ENCODE measurements at regions not wholly inside any gene's neighbourhood (a gene's known extent, or its start where the extent isn't known, plus 50 kb on each side); places are given as distances from the start of the nearest gene placed in this dataset.

DNA sequence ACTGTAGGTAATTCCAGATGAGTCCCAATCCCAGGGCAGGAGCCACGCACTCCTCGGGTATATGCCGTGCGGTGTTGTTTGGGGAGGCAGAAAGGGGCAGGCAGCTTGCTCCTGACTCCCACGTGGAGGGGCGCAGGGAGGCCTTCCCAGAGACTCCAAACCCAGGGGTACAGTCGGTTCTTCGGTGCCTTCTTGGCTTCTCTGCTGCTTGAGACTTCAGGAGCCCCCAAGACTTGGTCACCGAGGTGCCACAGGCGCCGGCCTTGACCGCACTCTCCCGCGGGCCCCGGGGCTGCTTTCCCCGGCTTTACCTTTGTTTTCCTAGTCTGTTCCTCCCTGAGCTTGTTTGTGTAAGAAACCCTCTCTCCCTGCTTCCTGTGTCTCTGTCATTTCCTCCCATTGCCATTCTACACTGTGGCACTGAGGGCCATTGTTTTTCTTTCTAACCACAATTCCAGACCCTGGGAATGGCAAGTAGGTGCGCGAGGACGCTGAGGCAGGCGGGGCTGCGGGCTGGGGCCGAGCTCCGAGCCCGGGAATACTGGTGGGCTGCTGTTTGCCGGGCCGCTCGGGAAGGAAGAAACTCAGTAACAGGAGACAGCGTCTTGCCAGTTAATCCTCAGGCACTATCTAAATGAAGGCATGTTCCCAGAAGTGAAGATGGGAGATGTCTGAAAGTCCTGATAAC, 215.6 kb upstream of the HEY2 start (continued):
- TF ChIP-seq, protein P1, sequence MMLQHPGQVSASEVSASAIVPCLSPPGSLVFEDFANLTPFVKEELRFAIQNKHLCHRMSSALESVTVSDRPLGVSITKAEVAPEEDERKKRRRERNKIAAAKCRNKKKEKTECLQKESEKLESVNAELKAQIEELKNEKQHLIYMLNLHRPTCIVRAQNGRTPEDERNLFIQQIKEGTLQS (CRISPR knock-in tag; conservative IDR thresholded peaks at IDR 0.05) = no peak
- TF ChIP-seq TEAD1 (CRISPR knock-in tag; IDR thresholded peaks at IDR 0.05) (peak; percentile 51; the same call in 1 of the 2 replicates), EMX1 (CRISPR knock-in tag; IDR thresholded peaks at IDR 0.05) (no peak), GTF2I (CRISPR knock-in tag; conservative IDR thresholded peaks at IDR 0.05) (no peak)

GRCh38 chr6:125534430-125535263, 214.8 kb upstream of the HEY2 start:
- POLR2A ChIA-PET = interaction anchor here (1.0 kb wide), 1 partner anchor 257 kb away, joined by 3 read pairs; no protein-coding TSS in a partner anchor
- Mint-ChIP-seq H3K4me1 (peaks cover 44% of the 10 kb centered on the region), H3K27ac (no peak overlapping the region), H3K9me3 (no peaks in the 10 kb centered on the region), H3K27me3 (ENCODE audit: low read depth) (peaks cover 5% of the 10 kb centered on the region; the same call in 1 of the 2 replicates), H3K36me3 (no peaks in the 10 kb centered on the region), H3K4me3 (peak overlapping the region; percentile 53)
- TF ChIP-seq, protein P2, sequence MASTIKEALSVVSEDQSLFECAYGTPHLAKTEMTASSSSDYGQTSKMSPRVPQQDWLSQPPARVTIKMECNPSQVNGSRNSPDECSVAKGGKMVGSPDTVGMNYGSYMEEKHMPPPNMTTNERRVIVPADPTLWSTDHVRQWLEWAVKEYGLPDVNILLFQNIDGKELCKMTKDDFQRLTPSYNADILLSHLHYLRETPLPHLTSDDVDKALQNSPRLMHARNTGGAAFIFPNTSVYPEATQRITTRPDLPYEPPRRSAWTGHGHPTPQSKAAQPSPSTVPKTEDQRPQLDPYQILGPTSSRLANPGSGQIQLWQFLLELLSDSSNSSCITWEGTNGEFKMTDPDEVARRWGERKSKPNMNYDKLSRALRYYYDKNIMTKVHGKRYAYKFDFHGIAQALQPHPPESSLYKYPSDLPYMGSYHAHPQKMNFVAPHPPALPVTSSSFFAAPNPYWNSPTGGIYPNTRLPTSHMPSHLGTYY (CRISPR knock-in tag; IDR thresholded peaks at IDR 0.05) = no peak
- TF ChIP-seq, protein P3, sequence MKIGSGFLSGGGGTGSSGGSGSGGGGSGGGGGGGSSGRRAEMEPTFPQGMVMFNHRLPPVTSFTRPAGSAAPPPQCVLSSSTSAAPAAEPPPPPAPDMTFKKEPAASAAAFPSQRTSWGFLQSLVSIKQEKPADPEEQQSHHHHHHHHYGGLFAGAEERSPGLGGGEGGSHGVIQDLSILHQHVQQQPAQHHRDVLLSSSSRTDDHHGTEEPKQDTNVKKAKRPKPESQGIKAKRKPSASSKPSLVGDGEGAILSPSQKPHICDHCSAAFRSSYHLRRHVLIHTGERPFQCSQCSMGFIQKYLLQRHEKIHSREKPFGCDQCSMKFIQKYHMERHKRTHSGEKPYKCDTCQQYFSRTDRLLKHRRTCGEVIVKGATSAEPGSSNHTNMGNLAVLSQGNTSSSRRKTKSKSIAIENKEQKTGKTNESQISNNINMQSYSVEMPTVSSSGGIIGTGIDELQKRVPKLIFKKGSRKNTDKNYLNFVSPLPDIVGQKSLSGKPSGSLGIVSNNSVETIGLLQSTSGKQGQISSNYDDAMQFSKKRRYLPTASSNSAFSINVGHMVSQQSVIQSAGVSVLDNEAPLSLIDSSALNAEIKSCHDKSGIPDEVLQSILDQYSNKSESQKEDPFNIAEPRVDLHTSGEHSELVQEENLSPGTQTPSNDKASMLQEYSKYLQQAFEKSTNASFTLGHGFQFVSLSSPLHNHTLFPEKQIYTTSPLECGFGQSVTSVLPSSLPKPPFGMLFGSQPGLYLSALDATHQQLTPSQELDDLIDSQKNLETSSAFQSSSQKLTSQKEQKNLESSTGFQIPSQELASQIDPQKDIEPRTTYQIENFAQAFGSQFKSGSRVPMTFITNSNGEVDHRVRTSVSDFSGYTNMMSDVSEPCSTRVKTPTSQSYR (CRISPR knock-in tag; IDR thresholded peaks at IDR 0.05) = no peak
- TF ChIP-seq TCF7 (CRISPR knock-in tag; IDR thresholded peaks at IDR 0.05; ENCODE audit: low read depth) = no peak
- no peak for TF ChIP-seq ZNF219 (CRISPR knock-in tag; IDR thresholded peaks at IDR 0.05; ENCODE audit: borderline replicate concordance)
- TF ChIP-seq, protein P4, sequence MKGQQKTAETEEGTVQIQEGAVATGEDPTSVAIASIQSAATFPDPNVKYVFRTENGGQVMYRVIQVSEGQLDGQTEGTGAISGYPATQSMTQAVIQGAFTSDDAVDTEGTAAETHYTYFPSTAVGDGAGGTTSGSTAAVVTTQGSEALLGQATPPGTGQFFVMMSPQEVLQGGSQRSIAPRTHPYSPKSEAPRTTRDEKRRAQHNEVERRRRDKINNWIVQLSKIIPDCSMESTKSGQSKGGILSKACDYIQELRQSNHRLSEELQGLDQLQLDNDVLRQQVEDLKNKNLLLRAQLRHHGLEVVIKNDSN (CRISPR knock-in tag; IDR thresholded peaks at IDR 0.05) = no peak
- TF ChIP-seq GTF2I (CRISPR knock-in tag; conservative IDR thresholded peaks at IDR 0.05) = no peak
- no peak for TF ChIP-seq ATF6 (CRISPR knock-in tag; IDR thresholded peaks at IDR 0.05)
- TF ChIP-seq ZNF121 (CRISPR knock-in tag; IDR thresholded peaks at IDR 0.05) = no peak
- TF ChIP-seq, protein P5, sequence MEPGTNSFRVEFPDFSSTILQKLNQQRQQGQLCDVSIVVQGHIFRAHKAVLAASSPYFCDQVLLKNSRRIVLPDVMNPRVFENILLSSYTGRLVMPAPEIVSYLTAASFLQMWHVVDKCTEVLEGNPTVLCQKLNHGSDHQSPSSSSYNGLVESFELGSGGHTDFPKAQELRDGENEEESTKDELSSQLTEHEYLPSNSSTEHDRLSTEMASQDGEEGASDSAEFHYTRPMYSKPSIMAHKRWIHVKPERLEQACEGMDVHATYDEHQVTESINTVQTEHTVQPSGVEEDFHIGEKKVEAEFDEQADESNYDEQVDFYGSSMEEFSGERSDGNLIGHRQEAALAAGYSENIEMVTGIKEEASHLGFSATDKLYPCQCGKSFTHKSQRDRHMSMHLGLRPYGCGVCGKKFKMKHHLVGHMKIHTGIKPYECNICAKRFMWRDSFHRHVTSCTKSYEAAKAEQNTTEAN (CRISPR knock-in tag; IDR thresholded peaks at IDR 0.05) = no peak
- TF ChIP-seq ATF1 (CRISPR knock-in tag; IDR thresholded peaks at IDR 0.05) = no peak
- DNase-seq (ENCODE audit: low spot score) = no peak
- ATAC-seq = no peak
- CTCF ChIA-PET = interaction anchor here (0.7 to 1.0 kb wide), 3 partner anchors 9 to 224 kb away, joined by 3 read pairs; no protein-coding TSS in a partner anchor

Measured in WTC11 (cell line).